22Rv1 (cell line): ENCODE measurements at regions not wholly inside any gene's neighbourhood (a gene's known extent, or its start where the extent isn't known, plus 50 kb on each side); places are given as distances from the start of the nearest gene placed in this dataset.

Source experiments
- CTCF ChIP-seq: fragments of 450-650 bp; IDR thresholded peaks from 2 replicates; pipeline ENCODE4 v1.5.1; 2017; ENCODE audit warnings: mild to moderate bottlenecking
- ZFX ChIP-seq: fragments of 450-650 bp; IDR thresholded peaks from 2 replicates; pipeline ENCODE4 v1.6.1; 2017; ENCODE audit warnings: antibody characterized with exemption, borderline replicate concordance

- TF ChIP-seq CTCF (no peak), ZFX (no peak)
Measured at GRCh38 chr13:106768991-106769390, 201.1 kb upstream of the ARGLU1 start.
